ENCODE measurements at regions not wholly inside any gene's neighbourhood (a gene's known extent, or its start where the extent isn't known, plus 50 kb on each side); places are given as distances from the start of the nearest gene placed in this dataset.
"Not testable (repeated sequence)": the region's sequence is repeated elsewhere in the genome, so short reads cannot be mapped to it uniquely, and the experiment has no call there.

- DNase-seq (ENCODE audit: low spot score) = no peak
Observed at GRCh38 chr5:10921160-10921559, 160.1 kb upstream of the DAP start.

- DNase-seq (ENCODE audit: low spot score) = no peak
Observed at GRCh38 chr5:10920400-10920799, 159.4 kb upstream of the DAP start.

- DNase-seq (ENCODE audit: low spot score) = no peak
Observed at GRCh38 chr5:10914741-10915480, 153.9 kb upstream of the DAP start.

- DNase-seq (ENCODE audit: low spot score) = peak; percentile 64
Observed at GRCh38 chr5:10913841-10914240, 152.8 kb upstream of the DAP start.

GRCh38 chr5:10913181-10913810, 152.3 kb upstream of the DAP start:
- no peak for DNase-seq (ENCODE audit: low spot score)

- no peak for DNase-seq (ENCODE audit: low spot score)
Observed at GRCh38 chr5:10912435-10912834, 151.4 kb upstream of the DAP start.

GRCh38 chr5:10910261-10910660, 149.2 kb upstream of the DAP start:
- no peak for DNase-seq (ENCODE audit: low spot score)

- DNase-seq (ENCODE audit: low spot score) = no peak
Observed at GRCh38 chr5:10904862-10905432, 143.9 kb upstream of the DAP start.

- no peak for DNase-seq (ENCODE audit: low spot score)
Observed at GRCh38 chr5:10903786-10904560, 142.9 kb upstream of the DAP start.

- peak; percentile 35 for DNase-seq (ENCODE audit: low spot score)
Observed at GRCh38 chr5:10902145-10902544, 141.1 kb upstream of the DAP start.

- DNase-seq (ENCODE audit: low spot score) = no peak
Observed at GRCh38 chr5:10898514-10898913, 137.5 kb upstream of the DAP start.

- DNase-seq (ENCODE audit: low spot score) = no peak
Observed at GRCh38 chr5:10896016-10896415, 135.0 kb upstream of the DAP start.

GRCh38 chr5:10894445-10895054, 133.5 kb upstream of the DAP start:
- no peak for DNase-seq (ENCODE audit: low spot score)

GRCh38 chr5:10892911-10893215, 131.8 kb upstream of the DAP start:
- DNase-seq (ENCODE audit: low spot score) = no peak

GRCh38 chr5:10892147-10892910, 131.3 kb upstream of the DAP start:
- DNase-seq (ENCODE audit: low spot score) = no peak

- DNase-seq (ENCODE audit: low spot score) = no peak
Observed at GRCh38 chr5:10891193-10891592, 130.2 kb upstream of the DAP start.

- DNase-seq (ENCODE audit: low spot score) = no peak
Observed at GRCh38 chr5:10886497-10886896, 125.5 kb upstream of the DAP start.

- peak; percentile 60 for DNase-seq (ENCODE audit: low spot score)
Observed at GRCh38 chr5:10885026-10885425, 124.0 kb upstream of the DAP start.

GRCh38 chr5:10883945-10884344, 122.9 kb upstream of the DAP start:
- DNase-seq (ENCODE audit: low spot score) = not testable (repeated sequence)

GRCh38 chr5:10880934-10881333, 119.9 kb upstream of the DAP start:
- no peak for DNase-seq (ENCODE audit: low spot score)

GRCh38 chr5:10876996-10877395, 116.0 kb upstream of the DAP start:
- not testable (repeated sequence) for DNase-seq (ENCODE audit: low spot score)
